Immature natural killer cell (primary cell): ENCODE measurements at regions not wholly inside any gene's neighbourhood (a gene's known extent, or its start where the extent isn't known, plus 50 kb on each side); places are given as distances from the start of the nearest gene placed in this dataset.

ENCODE experiments used
- DNase-seq, 3 donors: peaks; one replicate each; pipeline ENCODE4 v3.0.0; 2022; ENCODE audit warnings: mixed read lengths in 1 of 3
- H3K27ac Mint-ChIP-seq, 6 donors: one replicate each; pipeline ENCODE4 v1.8.0; 2020; ENCODE audit warnings: mixed read lengths in 6 of 6, mild to moderate bottlenecking in 5 of 6, inconsistent platforms in 4 of 6, moderate library complexity in 3 of 6
- H3K27me3 Mint-ChIP-seq, 3 donors: one replicate each; pipeline ENCODE4 v1.8.0; 2020 to 2021; ENCODE audit warnings: low read depth in 3 of 3, mild to moderate bottlenecking in 3 of 3, mixed read lengths in 3 of 3, moderate library complexity in 3 of 3, inconsistent platforms in 1 of 3
- H3K36me3 Mint-ChIP-seq, 3 donors: one replicate each; pipeline ENCODE4 v1.8.0; 2020; ENCODE audit warnings: mixed read lengths in 3 of 3, inconsistent platforms in 2 of 3, mild to moderate bottlenecking in 2 of 3
- H3K4me1 Mint-ChIP-seq, 2 donors: one replicate each; pipeline ENCODE4 v1.8.0; 2020; ENCODE audit warnings: inconsistent platforms in 2 of 2, mild to moderate bottlenecking in 2 of 2, mixed read lengths in 2 of 2, moderate library complexity in 1 of 2
- H3K4me3 Mint-ChIP-seq, 5 donors: one replicate each; pipeline ENCODE4 v1.8.0; 2020; ENCODE audit warnings: mild to moderate bottlenecking in 5 of 5, mixed read lengths in 5 of 5, inconsistent platforms in 3 of 5, moderate library complexity in 3 of 5
- H3K9me3 Mint-ChIP-seq, 6 donors: one replicate each; pipeline ENCODE4 v1.8.0; 2020; ENCODE audit warnings: mild to moderate bottlenecking in 6 of 6, mixed read lengths in 6 of 6, inconsistent platforms in 4 of 6, moderate library complexity in 3 of 6

GRCh38 chr15:23910030-23910429 lies 222.9 kb upstream of the NDN start:
- Mint-ChIP-seq H3K9me3 (peaks cover 4 to 21% (median 5%) of the 10 kb centered on the region in 6 donors), H3K36me3 (no peaks in the 10 kb centered on the region), H3K27me3 (no peaks in the 10 kb centered on the region), H3K4me3 (no peak overlapping the region), H3K27ac (no peak overlapping the region), H3K4me1 (no peaks in the 10 kb centered on the region)
- DNase-seq: no peak

GRCh38 chr15:23912191-23912590 lies 225.1 kb upstream of the NDN start:
- no peaks in the 10 kb centered on the region for H3K27me3 Mint-ChIP-seq
- H3K9me3 Mint-ChIP-seq: peaks cover 4 to 25% (median 5%) of the 10 kb centered on the region in 6 donors
- DNase-seq: no peak
- no peaks in the 10 kb centered on the region for H3K36me3 Mint-ChIP-seq
- H3K4me1 Mint-ChIP-seq: no peaks in the 10 kb centered on the region
- no peak overlapping the region for H3K27ac Mint-ChIP-seq
- no peak overlapping the region for H3K4me3 Mint-ChIP-seq

- peaks cover 4 to 25% (median 5%) of the 10 kb centered on the region in 6 donors for H3K9me3 Mint-ChIP-seq
- no peaks in the 10 kb centered on the region for H3K4me1 Mint-ChIP-seq
- DNase-seq: no peak
- no peaks in the 10 kb centered on the region for H3K36me3 Mint-ChIP-seq
- no peak overlapping the region for H3K4me3 Mint-ChIP-seq
- H3K27me3 Mint-ChIP-seq: no peaks in the 10 kb centered on the region
- H3K27ac Mint-ChIP-seq: no peak overlapping the region
Observed at GRCh38 chr15:23913081-23913480, 226.0 kb upstream of the NDN start.

GRCh38 chr15:23913635-23914034 lies 226.5 kb upstream of the NDN start:
- Mint-ChIP-seq H3K4me1 (no peaks in the 10 kb centered on the region), H3K36me3 (no peaks in the 10 kb centered on the region), H3K27ac (no peak overlapping the region), H3K4me3 (no peak overlapping the region), H3K9me3 (peaks cover 4 to 21% (median 5%) of the 10 kb centered on the region in 6 donors), H3K27me3 (no peaks in the 10 kb centered on the region)
- no peak for DNase-seq

- peaks cover 0 to 1% (median 0%) of the 10 kb centered on the region in 3 donors for H3K27me3 Mint-ChIP-seq
- no peaks in the 10 kb centered on the region for H3K4me1 Mint-ChIP-seq
- no peak for DNase-seq
- no peaks in the 10 kb centered on the region for H3K36me3 Mint-ChIP-seq
- peaks cover 1 to 19% (median 11%) of the 10 kb centered on the region in 6 donors for H3K9me3 Mint-ChIP-seq
- no peak overlapping the region for H3K4me3 Mint-ChIP-seq
- no peak overlapping the region for H3K27ac Mint-ChIP-seq
Observed at GRCh38 chr15:23924686-23925085, 237.6 kb upstream of the NDN start.

- no peak for DNase-seq
- Mint-ChIP-seq H3K4me1 (no peaks in the 10 kb centered on the region), H3K27ac (no peak overlapping the region), H3K27me3 (no peaks in the 10 kb centered on the region), H3K36me3 (peaks cover 0 to 6% (median 0%) of the 10 kb centered on the region in 3 donors), H3K4me3 (no peak overlapping the region), H3K9me3 (peaks cover 5 to 46% (median 15%) of the 10 kb centered on the region in 6 donors)
Observed at GRCh38 chr15:23954931-23955330, 267.8 kb upstream of the NDN start.

- Mint-ChIP-seq H3K9me3 (peaks cover 6 to 32% (median 18%) of the 10 kb centered on the region in 6 donors), H3K4me3 (no peak overlapping the region), H3K27ac (no peak overlapping the region), H3K4me1 (no peaks in the 10 kb centered on the region), H3K36me3 (no peaks in the 10 kb centered on the region), H3K27me3 (peaks cover 0 to 2% (median 2%) of the 10 kb centered on the region in 3 donors)
- DNase-seq: no peak
Observed at GRCh38 chr15:23983500-23984259, 296.6 kb upstream of the NDN start.

GRCh38 chr15:23994273-23994672 lies 307.2 kb upstream of the NDN start:
- Mint-ChIP-seq H3K4me3 (no peak overlapping the region), H3K9me3 (peaks cover 13 to 56% (median 17%) of the 10 kb centered on the region in 6 donors), H3K27me3 (peaks cover 0 to 2% (median 0%) of the 10 kb centered on the region in 3 donors), H3K4me1 (no peaks in the 10 kb centered on the region), H3K36me3 (no peaks in the 10 kb centered on the region), H3K27ac (no peak overlapping the region)
- DNase-seq: no peak

GRCh38 chr15:23998056-23998455 lies 311.0 kb upstream of the NDN start:
- no peak for DNase-seq
- no peak overlapping the region for H3K4me3 Mint-ChIP-seq
- peaks cover 4 to 55% (median 15%) of the 10 kb centered on the region in 6 donors for H3K9me3 Mint-ChIP-seq
- H3K4me1 Mint-ChIP-seq: no peaks in the 10 kb centered on the region
- no peaks in the 10 kb centered on the region for H3K36me3 Mint-ChIP-seq
- peaks cover 0 to 2% (median 0%) of the 10 kb centered on the region in 3 donors for H3K27me3 Mint-ChIP-seq
- H3K27ac Mint-ChIP-seq: no peak overlapping the region

- no peaks in the 10 kb centered on the region for H3K27me3 Mint-ChIP-seq
- no peak for DNase-seq
- H3K27ac Mint-ChIP-seq: no peak overlapping the region
- H3K4me1 Mint-ChIP-seq: no peaks in the 10 kb centered on the region
- H3K4me3 Mint-ChIP-seq: no peak overlapping the region
- H3K9me3 Mint-ChIP-seq: peaks cover 8 to 54% (median 19%) of the 10 kb centered on the region in 6 donors
- H3K36me3 Mint-ChIP-seq: peaks cover 0 to 4% (median 0%) of the 10 kb centered on the region in 3 donors
Observed at GRCh38 chr15:24008476-24008875, 321.4 kb upstream of the NDN start.

- DNase-seq: no peak
- no peak overlapping the region for H3K27ac Mint-ChIP-seq
- no peak overlapping the region for H3K4me3 Mint-ChIP-seq
- H3K36me3 Mint-ChIP-seq: no peaks in the 10 kb centered on the region
- H3K27me3 Mint-ChIP-seq: peaks cover 0 to 2% (median 0%) of the 10 kb centered on the region in 3 donors
- peaks cover 5 to 46% (median 29%) of the 10 kb centered on the region in 6 donors for H3K9me3 Mint-ChIP-seq
- no peaks in the 10 kb centered on the region for H3K4me1 Mint-ChIP-seq
Observed at GRCh38 chr15:24017470-24017869, 330.4 kb upstream of the NDN start.

GRCh38 chr15:24039683-24040082 lies 352.6 kb upstream of the NDN start:
- no peak overlapping the region for H3K4me3 Mint-ChIP-seq
- H3K27ac Mint-ChIP-seq: no peak overlapping the region
- H3K27me3 Mint-ChIP-seq: peaks cover 0 to 2% (median 0%) of the 10 kb centered on the region in 3 donors
- peaks cover 10 to 78% (median 31%) of the 10 kb centered on the region in 6 donors for H3K9me3 Mint-ChIP-seq
- DNase-seq: no peak
- H3K4me1 Mint-ChIP-seq: no peaks in the 10 kb centered on the region
- H3K36me3 Mint-ChIP-seq: no peaks in the 10 kb centered on the region

- no peaks in the 10 kb centered on the region for H3K4me1 Mint-ChIP-seq
- H3K27me3 Mint-ChIP-seq: peaks cover 0 to 2% (median 0%) of the 10 kb centered on the region in 3 donors
- no peak overlapping the region for H3K4me3 Mint-ChIP-seq
- H3K9me3 Mint-ChIP-seq: peaks cover 5 to 32% (median 8%) of the 10 kb centered on the region in 6 donors
- H3K27ac Mint-ChIP-seq: no peak overlapping the region
- no peak for DNase-seq
- H3K36me3 Mint-ChIP-seq: no peaks in the 10 kb centered on the region
Observed at GRCh38 chr15:24054547-24055245, 367.6 kb upstream of the NDN start.

- H3K4me1 Mint-ChIP-seq: no peaks in the 10 kb centered on the region
- no peaks in the 10 kb centered on the region for H3K27me3 Mint-ChIP-seq
- H3K9me3 Mint-ChIP-seq: peaks cover 11 to 46% (median 25%) of the 10 kb centered on the region in 6 donors
- H3K27ac Mint-ChIP-seq: no peak overlapping the region
- DNase-seq: no peak
- no peak overlapping the region for H3K4me3 Mint-ChIP-seq
- H3K36me3 Mint-ChIP-seq: no peaks in the 10 kb centered on the region
Observed at GRCh38 chr15:24067733-24068501, 380.8 kb upstream of the NDN start.
